OCI-LY3 (cell line): ENCODE measurements at regions not wholly inside any gene's neighbourhood (a gene's known extent, or its start where the extent isn't known, plus 50 kb on each side); places are given as distances from the start of the nearest gene placed in this dataset.

Experiments used
- H2AFZ ChIP-seq: fragments of 200-600, 300-600 bp; shearing (Covaris generic); 2 replicates; pipeline ENCODE4 v1.6.0; 2014; ENCODE audit warnings: antibody characterized with exemption, low read depth, low read length
- H3K27ac ChIP-seq: fragments of 200-600, 300-600 bp; sonication (generic); 2 replicates; pipeline ENCODE4 v1.5.1; 2014; ENCODE audit warnings: mild to moderate bottlenecking, low read length, moderate library complexity, mixed read lengths
- H3K27me3 ChIP-seq: fragments of 200-600, 300-600 bp; sonication (generic); 2 replicates; pipeline ENCODE4 v1.6.1; 2014; ENCODE audit warnings: low read depth, low read length, mixed read lengths
- H3K36me3 ChIP-seq: fragments of 200-600, 300-600 bp; sonication (generic); replicated peaks from 2 replicates; pipeline ENCODE3; 2014; ENCODE audit warnings: low read depth, low read length, mixed read lengths
- H3K4me1 ChIP-seq: fragments of 300-600, 200-600 bp; sonication (generic); 2 replicates; pipeline ENCODE4 v1.6.1; 2014; ENCODE audit warnings: low read length, mixed read lengths
- H3K4me2 ChIP-seq: fragments of 200-600, 300-600 bp; sonication (generic); 2 replicates; pipeline ENCODE4 v1.6.1; 2014; ENCODE audit warnings: low read length, mixed read lengths
- H3K4me3 ChIP-seq: fragments of 300-600, 200-600 bp; sonication (generic); 2 replicates; pipeline ENCODE4 v1.5.1; 2014; ENCODE audit warnings: antibody characterized with exemption, mild to moderate bottlenecking, low read length, moderate library complexity
- H3K79me2 ChIP-seq: fragments of 300-600, 200-600 bp; shearing (Covaris generic); 2 replicates; pipeline ENCODE4 v1.6.1; 2014; ENCODE audit warnings: mild to moderate bottlenecking, low read length, mixed read lengths
- H3K9ac ChIP-seq: fragments of 300-600, 200-600 bp; shearing (Covaris generic); 2 replicates; pipeline ENCODE4 v1.6.0; 2014; ENCODE audit warnings: mild to moderate bottlenecking, low read length, moderate library complexity
- H3K9me3 ChIP-seq: fragments of 200-600, 300-600 bp; shearing (Covaris generic); 2 replicates; pipeline ENCODE4 v1.6.1; 2014; ENCODE audit warnings: low read length, mixed read lengths; ENCODE audit not compliant: insufficient read depth
- H4K20me1 ChIP-seq: fragments of 200-600, 300-600 bp; sonication (generic); 2 replicates; pipeline ENCODE4 v1.6.1; 2016; ENCODE audit warnings: low read length, mixed read lengths; ENCODE audit not compliant: insufficient read depth
- EZH2phosphoT487 ChIP-seq: fragments of 200-600 bp; shearing (Covaris generic); IDR thresholded peaks from 2 replicates; pipeline ENCODE4 v1.6.1; 2018; ENCODE audit warnings: antibody characterized with exemption, mixed run types, low read depth
- TF ChIP-seq, protein P1 (sequence below): fragments of 200-600, 300-600 bp; sonication (generic); IDR thresholded peaks from 2 replicates; pipeline ENCODE4 v1.5.1; 2014; ENCODE audit warnings: antibody characterized with exemption, low read length, low read depth

GRCh38 chr9:81822967-81823366, 105.3 kb upstream of the SPATA31D4 start:
- no peak for TF ChIP-seq EZH2phosphoT487
- TF ChIP-seq, protein P1, sequence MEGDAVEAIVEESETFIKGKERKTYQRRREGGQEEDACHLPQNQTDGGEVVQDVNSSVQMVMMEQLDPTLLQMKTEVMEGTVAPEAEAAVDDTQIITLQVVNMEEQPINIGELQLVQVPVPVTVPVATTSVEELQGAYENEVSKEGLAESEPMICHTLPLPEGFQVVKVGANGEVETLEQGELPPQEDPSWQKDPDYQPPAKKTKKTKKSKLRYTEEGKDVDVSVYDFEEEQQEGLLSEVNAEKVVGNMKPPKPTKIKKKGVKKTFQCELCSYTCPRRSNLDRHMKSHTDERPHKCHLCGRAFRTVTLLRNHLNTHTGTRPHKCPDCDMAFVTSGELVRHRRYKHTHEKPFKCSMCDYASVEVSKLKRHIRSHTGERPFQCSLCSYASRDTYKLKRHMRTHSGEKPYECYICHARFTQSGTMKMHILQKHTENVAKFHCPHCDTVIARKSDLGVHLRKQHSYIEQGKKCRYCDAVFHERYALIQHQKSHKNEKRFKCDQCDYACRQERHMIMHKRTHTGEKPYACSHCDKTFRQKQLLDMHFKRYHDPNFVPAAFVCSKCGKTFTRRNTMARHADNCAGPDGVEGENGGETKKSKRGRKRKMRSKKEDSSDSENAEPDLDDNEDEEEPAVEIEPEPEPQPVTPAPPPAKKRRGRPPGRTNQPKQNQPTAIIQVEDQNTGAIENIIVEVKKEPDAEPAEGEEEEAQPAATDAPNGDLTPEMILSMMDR, result no peak

GRCh38 chr9:81823672-81824554, 104.3 kb upstream of the SPATA31D4 start:
- no peak overlapping the region for H3K4me2 ChIP-seq
- H3K4me1 ChIP-seq, result peaks cover 19% of the 10 kb centered on the region
- H3K79me2 ChIP-seq, result no peaks in the 10 kb centered on the region
- no peaks in the 10 kb centered on the region for H3K36me3 ChIP-seq
- no peak overlapping the region for H3K4me3 ChIP-seq
- H2AFZ ChIP-seq, result no peak overlapping the region
- TF ChIP-seq, protein P1, result no peak
- TF ChIP-seq EZH2phosphoT487, result no peak
- H3K9ac ChIP-seq, result no peak overlapping the region
- no peak overlapping the region for H3K27ac ChIP-seq
- H4K20me1 ChIP-seq, result no peaks in the 10 kb centered on the region
- H3K9me3 ChIP-seq, result no peaks in the 10 kb centered on the region
- H3K27me3 ChIP-seq, result peaks cover 25% of the 10 kb centered on the region

More at GRCh38 chr9:81822967-81823366, 105.3 kb upstream of the SPATA31D4 start:
- peaks cover 18% of the 10 kb centered on the region; the same call in 1 of the 2 replicates for H3K27me3 ChIP-seq
- no peaks in the 10 kb centered on the region for H3K36me3 ChIP-seq
- H2AFZ ChIP-seq, result no peak overlapping the region
- H3K9ac ChIP-seq, result no peak overlapping the region
- no peak overlapping the region for H3K4me2 ChIP-seq
- no peaks in the 10 kb centered on the region for H4K20me1 ChIP-seq
- no peak overlapping the region for H3K27ac ChIP-seq
- H3K4me3 ChIP-seq, result no peak overlapping the region
- peaks cover 10% of the 10 kb centered on the region for H3K4me1 ChIP-seq
- no peaks in the 10 kb centered on the region for H3K79me2 ChIP-seq
- H3K9me3 ChIP-seq, result no peaks in the 10 kb centered on the region

- H3K36me3 ChIP-seq, result no peaks in the 10 kb centered on the region
Observed at GRCh38 chr9:81824802-81825730, 103.2 kb upstream of the SPATA31D4 start.

More at GRCh38 chr9:81824802-81825730, 103.2 kb upstream of the SPATA31D4 start:
- Histone ChIP-seq H3K9me3 (no peaks in the 10 kb centered on the region), H2AFZ (no peak overlapping the region), H3K27me3 (peaks cover 28% of the 10 kb centered on the region), H3K4me1 (peaks cover 26% of the 10 kb centered on the region), H3K4me3 (no peak overlapping the region), H3K4me2 (no peak overlapping the region), H3K27ac (no peak overlapping the region), H4K20me1 (no peaks in the 10 kb centered on the region), H3K9ac (no peak overlapping the region), H3K79me2 (no peaks in the 10 kb centered on the region)
- TF ChIP-seq EZH2phosphoT487, result no peak
- TF ChIP-seq, protein P1, result no peak
